Muscle layer of colon (tissue), 2 donors: ENCODE measurements at regions not wholly inside any gene's neighbourhood (a gene's known extent, or its start where the extent isn't known, plus 50 kb on each side); places are given as distances from the start of the nearest gene placed in this dataset.
"Not testable (repeated sequence)": the region's sequence is repeated elsewhere in the genome, so short reads cannot be mapped to it uniquely, and the experiment has no call there.

Source experiments
- H3K27ac ChIP-seq: one replicate; pipeline ENCODE4 v1.7.0; 2013; ENCODE audit warnings: low read depth, mild to moderate bottlenecking, low read length, moderate library complexity
- H3K27me3 ChIP-seq, 2 donors: one replicate each; pipeline ENCODE4 v1.7.0; 2013; ENCODE audit warnings: low read length in 2 of 2, mild to moderate bottlenecking in 2 of 2; ENCODE audit not compliant: insufficient read depth in 2 of 2, control insufficient read depth in 1 of 2
- H3K36me3 ChIP-seq: one replicate; pipeline ENCODE4 v1.7.0; 2013; ENCODE audit warnings: mild to moderate bottlenecking, low read length; ENCODE audit not compliant: insufficient read depth
- H3K4me1 ChIP-seq: one replicate; pipeline ENCODE4 v1.7.0; 2013; ENCODE audit warnings: mild to moderate bottlenecking, low read length; ENCODE audit not compliant: insufficient read depth
- H3K4me3 ChIP-seq, 2 donors: one replicate each; pipeline ENCODE4 v1.7.0; 2013; ENCODE audit warnings: low read length in 2 of 2, low read depth in 1 of 2, mild to moderate bottlenecking in 1 of 2, moderate library complexity in 1 of 2
- H3K9ac ChIP-seq: one replicate; pipeline ENCODE4 v1.7.0; 2013; ENCODE audit warnings: low read length
- H3K9me3 ChIP-seq: one replicate; pipeline ENCODE4 v1.7.0; 2013; ENCODE audit warnings: mild to moderate bottlenecking, low read length
- donor health status: abdominal sarcoma.
- donor health status: Adenocarcinoma of cecum.

DNA sequence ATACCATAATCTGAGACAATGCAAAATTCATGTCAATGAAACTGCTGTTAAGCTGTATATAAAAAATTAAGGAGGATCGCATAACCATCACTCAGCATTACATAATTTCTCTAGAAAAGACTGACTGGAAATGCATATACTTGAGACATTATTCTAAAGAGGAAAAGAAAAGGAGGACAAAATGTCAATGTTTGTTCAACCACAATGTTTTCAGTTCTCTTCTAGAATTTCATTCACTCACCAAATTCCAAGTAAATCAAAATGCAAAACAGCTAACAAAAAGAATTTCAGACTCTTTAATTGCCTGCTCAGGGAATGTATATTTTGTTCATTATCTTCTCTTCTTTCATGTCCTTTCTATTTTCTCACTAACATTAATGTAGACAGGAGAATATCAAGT lies 106.2 kb upstream of the CCDC28A start:
- H3K27me3 ChIP-seq: no peaks in the 10 kb centered on the region
- no peaks in the 10 kb centered on the region for H3K9me3 ChIP-seq
- H3K36me3 ChIP-seq: no peaks in the 10 kb centered on the region
- H3K4me3 ChIP-seq: no peak overlapping the region
- H3K27ac ChIP-seq: no peak overlapping the region
- no peaks in the 10 kb centered on the region for H3K4me1 ChIP-seq
- H3K9ac ChIP-seq: no peak overlapping the region

DNA sequence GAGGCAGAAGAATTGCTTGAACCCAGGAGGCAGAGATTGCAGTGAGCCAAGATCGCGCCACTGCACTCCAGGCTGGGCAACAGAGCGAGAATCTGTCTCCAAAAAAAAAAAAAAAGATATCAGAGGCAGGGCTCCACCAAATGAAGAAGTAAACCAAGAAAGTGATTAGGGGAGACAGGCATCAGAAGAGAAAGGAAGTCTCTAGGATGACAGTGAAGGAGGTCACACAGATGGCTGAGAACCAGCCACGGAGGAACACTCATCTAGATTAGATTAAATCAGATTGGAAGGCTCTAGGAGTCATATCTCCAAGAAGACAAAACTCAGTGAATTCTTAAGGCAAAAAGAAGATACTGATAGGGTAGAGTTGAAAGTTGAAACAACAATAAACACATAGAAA lies 102.2 kb upstream of the CCDC28A start:
- H3K27me3 ChIP-seq: no peaks in the 10 kb centered on the region
- H3K9ac ChIP-seq: no peak overlapping the region
- H3K4me3 ChIP-seq: no peak overlapping the region
- H3K4me1 ChIP-seq: no peaks in the 10 kb centered on the region
- no peak overlapping the region for H3K27ac ChIP-seq
- no peaks in the 10 kb centered on the region for H3K36me3 ChIP-seq
- H3K9me3 ChIP-seq: no peaks in the 10 kb centered on the region

DNA sequence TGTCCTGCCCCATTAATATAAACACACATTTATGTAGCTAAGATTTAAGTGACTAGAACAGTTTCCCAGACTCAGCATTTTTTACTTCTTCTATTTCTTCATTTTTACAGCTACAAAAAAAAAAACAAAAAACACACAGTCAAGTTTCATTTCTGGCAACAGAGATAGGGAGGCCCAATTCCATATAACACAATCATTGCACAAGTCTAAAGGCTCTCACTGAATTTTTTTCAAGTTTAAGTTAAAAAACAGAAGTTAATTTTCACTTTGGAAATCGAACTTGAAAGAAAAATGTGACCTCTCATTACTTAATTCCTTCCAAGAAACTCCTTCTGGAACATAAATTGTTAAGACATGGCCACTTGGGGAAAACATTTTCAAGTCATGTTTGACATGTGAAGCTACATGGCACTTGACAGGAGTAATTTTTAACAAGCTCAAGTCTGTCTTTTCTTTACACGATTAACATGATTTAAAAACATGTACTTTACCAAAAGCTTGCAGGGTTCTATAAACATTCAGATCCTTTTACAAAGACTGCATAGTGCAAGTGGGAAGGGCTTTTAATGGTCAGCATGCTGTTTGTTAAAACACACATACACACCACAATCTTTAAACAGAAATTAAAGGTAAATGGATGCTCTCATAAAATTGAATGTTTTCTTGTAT lies 100.1 kb upstream of the CCDC28A start:
- no peaks in the 10 kb centered on the region for H3K4me1 ChIP-seq
- no peak overlapping the region for H3K27ac ChIP-seq

DNA sequence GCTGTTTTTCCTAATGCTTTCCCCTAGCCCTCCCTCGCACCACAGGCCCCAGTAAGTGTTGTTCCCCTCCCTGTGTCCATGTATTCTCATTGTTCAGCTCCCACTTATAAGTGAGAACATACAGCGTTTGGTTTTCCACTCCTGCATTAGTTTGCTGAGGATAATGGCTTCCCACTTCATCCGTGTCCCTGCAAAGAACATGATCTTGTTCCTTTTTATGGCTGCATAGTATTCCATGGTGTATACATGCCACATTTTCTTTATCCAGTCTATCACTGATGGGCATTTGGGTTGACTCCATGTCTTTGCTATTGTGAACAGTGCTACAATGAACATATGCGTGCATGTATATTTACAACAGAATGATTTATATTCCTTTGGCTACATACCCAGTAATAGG lies 99.1 kb upstream of the CCDC28A start:
- not testable (repeated sequence) for H3K36me3 ChIP-seq, H3K9ac ChIP-seq, H3K27ac ChIP-seq, H3K9me3 ChIP-seq, H3K4me1 ChIP-seq, H3K27me3 ChIP-seq, H3K4me3 ChIP-seq

More for the DNA sequence above, 100.1 kb upstream of the CCDC28A start:
- Histone ChIP-seq H3K9me3 (no peaks in the 10 kb centered on the region), H3K9ac (no peak overlapping the region), H3K27me3 (no peaks in the 10 kb centered on the region), H3K36me3 (no peaks in the 10 kb centered on the region), H3K4me3 (no peak overlapping the region)

GRCh38 chr6:138677538-138677937 lies 96.0 kb upstream of the CCDC28A start:
- H3K9me3 ChIP-seq: no peaks in the 10 kb centered on the region
- H3K36me3 ChIP-seq: no peaks in the 10 kb centered on the region
- H3K4me1 ChIP-seq: no peaks in the 10 kb centered on the region

DNA sequence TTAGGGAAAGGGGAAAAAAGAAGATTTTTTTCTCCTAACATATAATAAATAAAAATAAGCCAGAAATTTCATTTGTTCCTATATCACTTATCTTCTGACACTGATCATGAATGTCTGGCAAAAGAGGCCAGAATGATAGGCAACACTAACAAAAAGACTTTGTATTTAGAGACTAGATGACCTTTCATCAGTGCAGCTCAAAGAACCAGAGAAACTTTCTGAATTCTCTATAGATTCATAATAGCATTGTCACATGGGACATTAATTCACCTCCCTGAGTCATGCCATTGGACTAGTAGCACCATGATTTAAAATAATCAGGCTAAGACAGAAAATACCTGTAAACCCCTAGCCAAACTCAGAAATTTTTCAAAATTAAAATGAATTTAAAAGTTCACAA lies 95.4 kb upstream of the CCDC28A start:
- Histone ChIP-seq H3K9ac (no peak overlapping the region), H3K4me1 (no peaks in the 10 kb centered on the region), H3K27me3 (no peaks in the 10 kb centered on the region), H3K9me3 (no peaks in the 10 kb centered on the region), H3K27ac (no peak overlapping the region), H3K4me3 (no peak overlapping the region), H3K36me3 (no peaks in the 10 kb centered on the region)

More at GRCh38 chr6:138677538-138677937, 96.0 kb upstream of the CCDC28A start:
- Histone ChIP-seq H3K9ac (no peak overlapping the region), H3K27ac (no peak overlapping the region), H3K27me3 (no peaks in the 10 kb centered on the region), H3K4me3 (no peak overlapping the region)

DNA sequence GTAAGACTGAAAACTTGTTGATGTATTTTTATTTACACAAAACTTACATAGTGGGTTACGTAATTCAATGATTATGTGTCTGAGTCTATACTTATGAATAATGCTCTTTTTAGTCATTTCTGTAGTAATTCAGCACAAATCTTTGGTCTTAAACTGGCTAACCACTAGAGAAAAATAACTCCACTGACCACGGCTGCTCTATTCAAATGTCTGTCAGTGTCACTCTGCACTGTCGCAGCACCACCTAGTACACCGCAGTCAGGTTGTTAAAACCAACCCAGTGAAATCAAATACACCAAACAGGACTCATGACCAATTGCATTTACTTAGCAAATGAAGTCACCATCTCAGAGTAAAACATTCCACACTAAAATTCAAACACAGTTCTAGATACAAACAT lies 93.5 kb upstream of the CCDC28A start:
- H3K27me3 ChIP-seq: no peaks in the 10 kb centered on the region
- no peaks in the 10 kb centered on the region for H3K4me1 ChIP-seq
- no peak overlapping the region for H3K9ac ChIP-seq
- H3K9me3 ChIP-seq: no peaks in the 10 kb centered on the region
- no peak overlapping the region for H3K27ac ChIP-seq
- H3K4me3 ChIP-seq: no peak overlapping the region
- no peaks in the 10 kb centered on the region for H3K36me3 ChIP-seq

DNA sequence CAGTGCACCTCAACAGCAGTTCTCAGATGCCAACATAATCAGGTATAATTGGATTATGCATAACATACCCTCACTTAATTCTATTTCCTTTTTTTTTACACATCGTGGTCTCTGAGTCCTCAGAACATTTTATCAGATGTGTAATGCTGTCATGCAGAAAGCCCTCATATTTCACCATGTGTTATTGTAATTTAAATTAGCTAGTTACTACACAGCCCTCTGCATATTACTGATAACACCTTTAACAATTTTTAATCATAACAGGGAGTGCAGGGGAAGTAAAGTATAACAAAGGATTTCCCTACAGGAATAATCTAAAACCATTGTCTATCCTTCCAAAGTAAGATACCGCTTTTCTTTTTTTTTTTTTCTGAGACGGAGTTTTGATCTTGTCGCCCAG lies 91.9 kb upstream of the CCDC28A start:
- Histone ChIP-seq H3K4me1 (no peaks in the 10 kb centered on the region), H3K9me3 (no peaks in the 10 kb centered on the region), H3K36me3 (no peaks in the 10 kb centered on the region), H3K27me3 (no peaks in the 10 kb centered on the region), H3K4me3 (no peak overlapping the region), H3K27ac (no peak overlapping the region), H3K9ac (no peak overlapping the region)

DNA sequence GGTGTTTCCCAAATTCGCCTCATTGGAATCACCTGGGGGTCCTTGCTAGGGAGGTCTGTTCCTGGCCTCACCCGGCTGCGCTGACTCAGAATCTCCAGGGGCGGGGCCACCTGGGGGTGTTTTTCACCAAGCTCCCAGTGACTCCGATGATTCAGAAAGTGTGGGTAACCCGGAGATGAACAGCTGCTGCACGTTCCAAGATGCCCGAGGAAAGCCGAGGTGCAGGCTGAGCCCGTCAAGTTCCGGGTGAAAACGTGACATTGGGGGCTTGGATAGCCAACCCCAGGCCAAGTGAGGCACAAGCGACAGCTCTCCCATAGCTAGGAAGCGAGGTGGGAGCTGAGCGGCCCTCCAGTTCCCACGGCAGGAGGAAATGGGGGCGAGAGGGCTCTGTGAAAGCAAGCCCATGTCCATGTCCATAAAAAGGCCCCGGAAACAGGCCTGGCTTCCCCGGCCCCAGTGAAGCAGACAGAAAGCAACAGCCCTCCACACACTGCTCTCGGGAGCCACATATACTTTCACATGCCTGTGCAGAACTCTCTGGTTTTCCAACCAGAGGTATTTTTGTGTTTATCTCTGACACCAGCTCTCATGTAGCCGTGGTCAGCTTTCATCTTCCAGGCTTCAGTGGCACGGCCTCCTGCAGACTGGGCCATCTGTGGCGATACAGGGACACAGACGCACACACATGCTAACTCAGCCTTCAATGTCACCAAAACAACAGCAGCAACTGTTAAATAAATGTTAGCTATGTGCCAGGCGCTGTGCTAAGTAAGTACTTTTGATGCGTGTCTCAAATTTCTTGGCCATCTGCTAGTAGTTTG lies 90.7 kb upstream of the CCDC28A start:
- H3K9me3 ChIP-seq: no peaks in the 10 kb centered on the region
- no peak overlapping the region for H3K27ac ChIP-seq
- H3K4me1 ChIP-seq: no peaks in the 10 kb centered on the region
- H3K9ac ChIP-seq: no peak overlapping the region
- H3K4me3 ChIP-seq: no peak overlapping the region
- H3K27me3 ChIP-seq: no peaks in the 10 kb centered on the region
- H3K36me3 ChIP-seq: no peaks in the 10 kb centered on the region

DNA sequence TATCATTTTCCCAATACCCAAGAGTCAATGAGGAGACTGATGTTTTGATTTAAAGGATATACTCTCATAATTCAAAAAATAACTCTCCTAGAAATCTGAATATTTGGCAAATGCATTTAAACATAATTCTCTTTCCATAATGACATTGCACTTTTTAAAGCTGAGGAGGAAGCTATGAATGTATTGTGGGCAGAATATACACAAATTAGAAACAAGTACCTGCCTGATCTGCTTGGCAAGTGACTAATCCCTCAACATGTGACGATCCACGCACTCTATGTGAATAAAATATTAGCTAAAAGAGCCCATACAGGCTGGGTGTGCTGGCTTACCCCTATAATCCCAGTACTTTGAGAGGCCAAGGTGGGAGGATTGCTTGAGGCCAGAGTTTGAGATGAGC lies 88.3 kb upstream of the CCDC28A start:
- Histone ChIP-seq H3K27ac (no peak overlapping the region), H3K4me1 (no peaks in the 10 kb centered on the region), H3K9me3 (no peaks in the 10 kb centered on the region)

GRCh38 chr6:138685781-138686180 lies 87.8 kb upstream of the CCDC28A start:
- Histone ChIP-seq H3K4me3 (no peak overlapping the region), H3K9me3 (no peaks in the 10 kb centered on the region), H3K27me3 (no peaks in the 10 kb centered on the region), H3K9ac (no peak overlapping the region), H3K36me3 (no peaks in the 10 kb centered on the region), H3K4me1 (no peaks in the 10 kb centered on the region), H3K27ac (no peak overlapping the region)

More for the DNA sequence above, 88.3 kb upstream of the CCDC28A start:
- no peaks in the 10 kb centered on the region for H3K27me3 ChIP-seq
- H3K4me3 ChIP-seq: no peak overlapping the region
- no peak overlapping the region for H3K9ac ChIP-seq
- H3K36me3 ChIP-seq: no peaks in the 10 kb centered on the region

DNA sequence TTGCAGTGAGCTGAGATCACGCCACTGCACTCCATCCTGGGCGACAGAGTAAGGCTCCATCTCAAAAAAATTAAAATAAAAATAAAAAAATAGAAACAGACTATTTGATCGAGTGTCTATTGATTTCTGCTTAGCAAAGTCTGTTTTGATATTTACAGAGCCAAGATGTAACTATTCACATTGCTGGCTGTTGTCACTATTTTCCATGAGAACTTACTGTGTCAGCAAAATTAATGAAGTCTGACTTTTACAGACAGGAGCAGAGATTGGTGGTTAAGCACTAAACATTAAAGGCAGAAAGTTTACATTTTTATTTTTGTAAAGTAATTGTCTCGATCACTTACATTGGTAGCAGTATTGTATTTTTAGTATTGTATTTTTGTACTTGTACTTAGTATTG lies 85.0 kb upstream of the CCDC28A start:
- H3K4me3 ChIP-seq: no peak overlapping the region
- H3K4me1 ChIP-seq: peaks cover 2% of the 10 kb centered on the region
- H3K27me3 ChIP-seq: no peaks in the 10 kb centered on the region
- no peaks in the 10 kb centered on the region for H3K9me3 ChIP-seq
- H3K36me3 ChIP-seq: no peaks in the 10 kb centered on the region
- H3K27ac ChIP-seq: no peak overlapping the region
- no peak overlapping the region for H3K9ac ChIP-seq
